Common myeloid progenitor, CD34-positive (primary cell): ENCODE measurements at regions not wholly inside any gene's neighbourhood (a gene's known extent, or its start where the extent isn't known, plus 50 kb on each side); places are given as distances from the start of the nearest gene placed in this dataset.
"Not testable (repeated sequence)": the region's sequence is repeated elsewhere in the genome, so short reads cannot be mapped to it uniquely, and the experiment has no call there.

Source experiments
- CTCF ChIA-PET: fragments of 350-600 bp; sonication (Branson Sonifier 250); formaldehyde crosslinking; loops from one replicate; lab custom pipeline; 2021; ENCODE audit warnings: antibody characterized with exemption; lab: Charles Lee
- POLR2A ChIA-PET: fragments of 350-600 bp; sonication (Branson Sonifier 250); formaldehyde crosslinking; loops from one replicate; lab custom pipeline; 2021; ENCODE audit warnings: antibody characterized with exemption; lab: Charles Lee
- DNase-seq, 3 donors: peaks; one replicate each; pipeline versions ENCODE4 v3.0.0 to v3.0.0-alpha.2; 2013
- H3K27ac ChIP-seq, 2 experiments: 1 replicate in 1 of 2; 2 replicates in 1 of 2; pipeline ENCODE4 v1.7.0; 2013; ENCODE audit warnings: inconsistent platforms in 2 of 2, low read length in 2 of 2, mild to moderate bottlenecking in 2 of 2, low read depth in 1 of 2, moderate library complexity in 1 of 2; ENCODE audit not compliant: severe bottlenecking in 2 of 2, insufficient read depth in 1 of 2, poor library complexity in 1 of 2
- H3K27me3 ChIP-seq, 5 experiments: replicated peaks in 2 of 5; 1 replicate in 3 of 5; 2 replicates in 2 of 5; pipeline versions ENCODE4 v1.6.1 to v1.7.0; 2013; ENCODE audit warnings: low read length in 4 of 5, mild to moderate bottlenecking in 2 of 5, moderate library complexity in 2 of 5, inconsistent platforms in 1 of 5; ENCODE audit not compliant: insufficient read depth in 5 of 5, control insufficient read depth in 4 of 5
- H3K36me3 ChIP-seq, 4 experiments: 1 replicate in 2 of 4; 2 replicates in 2 of 4; pipeline versions ENCODE4 v1.6.1 to v1.7.0; 2013; ENCODE audit warnings: low read length in 3 of 4, control low read depth in 1 of 4, mild to moderate bottlenecking in 1 of 4; ENCODE audit not compliant: control insufficient read depth in 4 of 4, insufficient read depth in 4 of 4
- H3K4me1 ChIP-seq, 4 experiments: 1 replicate in 3 of 4; 2 replicates in 1 of 4; pipeline versions ENCODE4 v1.6.1 to v1.7.1; 2013; ENCODE audit warnings: low read length in 3 of 4, mild to moderate bottlenecking in 3 of 4, control low read depth in 1 of 4, inconsistent platforms in 1 of 4, moderate library complexity in 1 of 4; ENCODE audit not compliant: control insufficient read depth in 4 of 4, insufficient read depth in 4 of 4; ENCODE audit errors: control extremely low read depth in 1 of 4
- H3K4me3 ChIP-seq, 7 experiments: 1 replicate in 4 of 7; 2 replicates in 3 of 7; pipeline versions ENCODE4 v1.5.1 to v1.7.0; 2013; ENCODE audit warnings: mild to moderate bottlenecking in 7 of 7, low read length in 6 of 7, moderate library complexity in 6 of 7, inconsistent platforms in 2 of 7, low read depth in 2 of 7, control low read depth in 1 of 7; ENCODE audit not compliant: insufficient read depth in 4 of 7, control insufficient read depth in 1 of 7; ENCODE audit errors: extremely low read depth in 1 of 7
- H3K9me3 ChIP-seq, 5 experiments: 1 replicate in 4 of 5; 2 replicates in 1 of 5; pipeline versions ENCODE4 v1.6.1 to v1.7.1; 2013; ENCODE audit warnings: low read length in 4 of 5, mild to moderate bottlenecking in 2 of 5, inconsistent platforms in 1 of 5, low read depth in 1 of 5, moderate library complexity in 1 of 5; ENCODE audit not compliant: control insufficient read depth in 4 of 5, insufficient read depth in 2 of 5; ENCODE audit errors: control extremely low read depth in 1 of 5
- WGBS: methylation state at CpG from one replicate; pipeline ENCODE4 v1.1.5; 2013; ENCODE audit not compliant: insufficient coverage; 5-methylcytosine and 5-hydroxymethylcytosine counted together

- no peaks in the 10 kb centered on the region for H3K36me3 ChIP-seq
- ChIA-PET POLR2A (no interaction called here), CTCF (no interaction called here)
- no peak overlapping the region for H3K27ac ChIP-seq
- no peak for DNase-seq
- H3K4me3 ChIP-seq = no peak overlapping the region
- H3K27me3 ChIP-seq = peaks cover 0 to 2% (median 0%) of the 10 kb centered on the region in 5 experiments
- H3K9me3 ChIP-seq = no peaks in the 10 kb centered on the region
- no peaks in the 10 kb centered on the region for H3K4me1 ChIP-seq
These were observed 130.6 kb upstream of the PDE4D start for GRCh38 chr5:60024104-60024503.

- Histone ChIP-seq H3K27ac (no peak overlapping the region), H3K27me3 (peaks cover 0 to 2% (median 0%) of the 10 kb centered on the region in 5 experiments)
These were observed 129.7 kb upstream of the PDE4D start for GRCh38 chr5:60023255-60023654.

GRCh38 chr5:60020457-60020856 lies 126.9 kb upstream of the PDE4D start:
- no peak for DNase-seq
- CTCF ChIA-PET = no interaction called here
- Histone ChIP-seq H3K27me3 (peaks cover 0 to 2% (median 0%) of the 10 kb centered on the region in 5 experiments), H3K4me1 (no peaks in the 10 kb centered on the region), H3K9me3 (peaks cover 0 to 2% (median 0%) of the 10 kb centered on the region in 5 experiments), H3K36me3 (no peaks in the 10 kb centered on the region), H3K27ac (no peak overlapping the region), H3K4me3 (no peak overlapping the region)
- POLR2A ChIA-PET = no interaction called here

More at GRCh38 chr5:60023255-60023654, 129.7 kb upstream of the PDE4D start:
- ChIA-PET POLR2A (no interaction called here), CTCF (no interaction called here)
- DNase-seq = no peak
- Histone ChIP-seq H3K4me1 (no peaks in the 10 kb centered on the region), H3K4me3 (no peak overlapping the region), H3K9me3 (no peaks in the 10 kb centered on the region), H3K36me3 (no peaks in the 10 kb centered on the region)

- H3K4me1 ChIP-seq, DNase-seq, CTCF ChIA-PET, H3K27ac ChIP-seq, H3K4me3 ChIP-seq, H3K36me3 ChIP-seq, POLR2A ChIA-PET, H3K9me3 ChIP-seq, H3K27me3 ChIP-seq: not testable (repeated sequence)
- 100% methylated on average over 1 of the region's 1 CpG for WGBS
These were observed 125.4 kb upstream of the PDE4D start for GRCh38 chr5:60018960-60019359.

- no peak overlapping the region for H3K27ac ChIP-seq
- H3K4me3 ChIP-seq = no peak overlapping the region
- no peaks in the 10 kb centered on the region for H3K4me1 ChIP-seq
- POLR2A ChIA-PET = no interaction called here
- peaks cover 0 to 2% (median 0%) of the 10 kb centered on the region in 5 experiments for H3K27me3 ChIP-seq
- no peaks in the 10 kb centered on the region for H3K36me3 ChIP-seq
- DNase-seq = no peak
- CTCF ChIA-PET = no interaction called here
- H3K9me3 ChIP-seq = peaks cover 0 to 2% (median 0%) of the 10 kb centered on the region in 5 experiments
These were observed 124.6 kb upstream of the PDE4D start for GRCh38 chr5:60018091-60018490.

- H3K9me3 ChIP-seq = peaks cover 0 to 2% (median 0%) of the 10 kb centered on the region in 5 experiments
- 85% methylated on average over 2 of the region's 2 CpGs for WGBS
These were observed 120.8 kb upstream of the PDE4D start for GRCh38 chr5:60014331-60014730.

GRCh38 chr5:60010853-60011252 lies 117.3 kb upstream of the PDE4D start:
- Histone ChIP-seq H3K27me3 (no peaks in the 10 kb centered on the region), H3K27ac (no peak overlapping the region), H3K36me3 (no peaks in the 10 kb centered on the region), H3K4me3 (no peak overlapping the region), H3K9me3 (no peaks in the 10 kb centered on the region), H3K4me1 (no peaks in the 10 kb centered on the region)
- no peak for DNase-seq
- ChIA-PET POLR2A (no interaction called here), CTCF (no interaction called here)

More at GRCh38 chr5:60014331-60014730, 120.8 kb upstream of the PDE4D start:
- Histone ChIP-seq H3K36me3 (no peaks in the 10 kb centered on the region), H3K27ac (no peak overlapping the region), H3K4me3 (no peak overlapping the region), H3K27me3 (no peaks in the 10 kb centered on the region), H3K4me1 (no peaks in the 10 kb centered on the region)
- no peak for DNase-seq
- CTCF ChIA-PET = no interaction called here
- POLR2A ChIA-PET = no interaction called here
